ENCODE measurements at regions not wholly inside any gene's neighbourhood (a gene's known extent, or its start where the extent isn't known, plus 50 kb on each side); places are given as distances from the start of the nearest gene placed in this dataset.

DNA sequence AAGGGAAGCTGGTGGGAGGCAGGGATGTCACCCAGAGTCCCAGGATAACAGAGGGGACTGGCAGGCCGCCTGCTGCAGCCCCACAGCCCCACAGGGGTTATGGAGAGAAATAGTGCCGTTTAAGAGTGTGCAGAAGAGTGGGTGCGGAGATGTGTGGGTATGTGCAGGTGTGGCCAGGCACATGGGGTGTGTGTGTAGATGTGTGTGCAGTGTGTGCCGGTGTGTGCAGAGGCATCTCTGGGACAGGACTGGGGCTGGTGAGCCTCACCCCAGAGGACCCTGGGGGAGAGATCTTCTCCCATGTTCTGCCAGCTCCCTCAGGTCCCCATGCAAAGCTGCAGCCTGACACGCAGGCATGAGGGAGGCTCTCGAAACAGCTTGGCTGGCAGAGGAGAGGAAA, 157.4 kb downstream of the RBFOX3 start:
- TF ChIP-seq POLR2AphosphoS5 (IDR thresholded peaks at IDR 0.05) = no peak
- TF ChIP-seq POLR2A (IDR thresholded peaks at IDR 0.05) = no peak
- TF ChIP-seq, protein P1, sequence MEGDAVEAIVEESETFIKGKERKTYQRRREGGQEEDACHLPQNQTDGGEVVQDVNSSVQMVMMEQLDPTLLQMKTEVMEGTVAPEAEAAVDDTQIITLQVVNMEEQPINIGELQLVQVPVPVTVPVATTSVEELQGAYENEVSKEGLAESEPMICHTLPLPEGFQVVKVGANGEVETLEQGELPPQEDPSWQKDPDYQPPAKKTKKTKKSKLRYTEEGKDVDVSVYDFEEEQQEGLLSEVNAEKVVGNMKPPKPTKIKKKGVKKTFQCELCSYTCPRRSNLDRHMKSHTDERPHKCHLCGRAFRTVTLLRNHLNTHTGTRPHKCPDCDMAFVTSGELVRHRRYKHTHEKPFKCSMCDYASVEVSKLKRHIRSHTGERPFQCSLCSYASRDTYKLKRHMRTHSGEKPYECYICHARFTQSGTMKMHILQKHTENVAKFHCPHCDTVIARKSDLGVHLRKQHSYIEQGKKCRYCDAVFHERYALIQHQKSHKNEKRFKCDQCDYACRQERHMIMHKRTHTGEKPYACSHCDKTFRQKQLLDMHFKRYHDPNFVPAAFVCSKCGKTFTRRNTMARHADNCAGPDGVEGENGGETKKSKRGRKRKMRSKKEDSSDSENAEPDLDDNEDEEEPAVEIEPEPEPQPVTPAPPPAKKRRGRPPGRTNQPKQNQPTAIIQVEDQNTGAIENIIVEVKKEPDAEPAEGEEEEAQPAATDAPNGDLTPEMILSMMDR (IDR thresholded peaks at IDR 0.05 in 8 of 11, conservative IDR thresholded peaks at IDR 0.05 in 3 of 11) = no peak
- Histone ChIP-seq H3K36me3 (no peaks in the 10 kb centered on the region), H3K4me3 (no peak overlapping the region), H3K4me1 (no peaks in the 10 kb centered on the region), H3K9me3 (no peaks in the 10 kb centered on the region), H3K27me3 (replicated peaks in 1 of 7) (peaks cover 0 to 42% (median 0%) of the 10 kb centered on the region in 7 donors), H3K27ac (no peak overlapping the region)
- WGBS, 5 donors = 69 to 85% (median 85%) methylated on average over 5 to 6 of the region's 6 CpGs
- intact Hi-C loops (cut with DNase I; ENCODE audit: low total_unique reads) = no loop called here
- no peak for DNase-seq

DNA sequence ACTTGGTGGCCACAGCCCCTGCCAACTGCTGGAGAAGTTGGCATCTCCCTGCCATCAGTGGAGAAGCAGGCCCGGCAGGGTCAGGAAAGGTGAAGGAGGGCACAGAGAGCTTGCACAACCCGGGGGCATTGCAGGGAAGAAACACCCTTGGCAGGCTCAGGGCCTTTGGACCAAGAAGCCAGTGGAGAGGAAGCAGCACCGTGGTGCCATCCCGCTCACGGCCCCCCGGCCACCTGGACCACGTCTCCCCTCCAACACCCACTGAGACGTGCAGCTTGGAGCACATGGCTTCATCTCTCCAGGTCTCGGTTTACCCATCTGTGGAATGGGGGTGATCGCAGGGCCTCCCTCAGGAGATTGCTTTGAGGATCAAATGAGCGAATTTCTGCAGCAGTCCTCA, 158.1 kb downstream of the RBFOX3 start:
- H3K4me1 ChIP-seq = no peaks in the 10 kb centered on the region
- no peak overlapping the region for H3K4me3 ChIP-seq
- no peaks in the 10 kb centered on the region for H3K36me3 ChIP-seq
- H3K9me3 ChIP-seq = no peaks in the 10 kb centered on the region
- H3K27ac ChIP-seq = no peak overlapping the region
- no peak for DNase-seq
- 57 to 78% (median 64%) methylated on average over 7 to 11 of the region's 11 CpGs for WGBS, 5 donors
- TF ChIP-seq, protein P1 (IDR thresholded peaks at IDR 0.05 in 8 of 11, conservative IDR thresholded peaks at IDR 0.05 in 3 of 11) = no peak
- TF ChIP-seq POLR2A (IDR thresholded peaks at IDR 0.05) (no peak), POLR2AphosphoS5 (IDR thresholded peaks at IDR 0.05) (no peak)
- peaks cover 0 to 37% (median 0%) of the 10 kb centered on the region in 7 donors for H3K27me3 ChIP-seq (replicated peaks in 1 of 7)
- intact Hi-C loops (cut with DNase I; ENCODE audit: low total_unique reads) = no loop called here

- peaks cover 0 to 37% (median 0%) of the 10 kb centered on the region in 7 donors for H3K27me3 ChIP-seq (replicated peaks in 1 of 7)
- no peaks in the 10 kb centered on the region for H3K36me3 ChIP-seq
- TF ChIP-seq POLR2A (IDR thresholded peaks at IDR 0.05) (no peak), POLR2AphosphoS5 (IDR thresholded peaks at IDR 0.05) (no peak)
- TF ChIP-seq, protein P1 (IDR thresholded peaks at IDR 0.05 in 8 of 11, conservative IDR thresholded peaks at IDR 0.05 in 3 of 11) = no peak
- intact Hi-C loops (cut with DNase I; ENCODE audit: low total_unique reads) = no loop called here
- no peaks in the 10 kb centered on the region for H3K4me1 ChIP-seq
- DNase-seq = no peak
- 75 to 83% (median 77%) methylated on average over 7 of the region's 7 CpGs for WGBS, 5 donors
- no peak overlapping the region for H3K4me3 ChIP-seq
- no peaks in the 10 kb centered on the region for H3K9me3 ChIP-seq
- H3K27ac ChIP-seq = no peak overlapping the region
Measured at GRCh38 chr17:79451167-79451566, 159.7 kb downstream of the RBFOX3 start.

DNA sequence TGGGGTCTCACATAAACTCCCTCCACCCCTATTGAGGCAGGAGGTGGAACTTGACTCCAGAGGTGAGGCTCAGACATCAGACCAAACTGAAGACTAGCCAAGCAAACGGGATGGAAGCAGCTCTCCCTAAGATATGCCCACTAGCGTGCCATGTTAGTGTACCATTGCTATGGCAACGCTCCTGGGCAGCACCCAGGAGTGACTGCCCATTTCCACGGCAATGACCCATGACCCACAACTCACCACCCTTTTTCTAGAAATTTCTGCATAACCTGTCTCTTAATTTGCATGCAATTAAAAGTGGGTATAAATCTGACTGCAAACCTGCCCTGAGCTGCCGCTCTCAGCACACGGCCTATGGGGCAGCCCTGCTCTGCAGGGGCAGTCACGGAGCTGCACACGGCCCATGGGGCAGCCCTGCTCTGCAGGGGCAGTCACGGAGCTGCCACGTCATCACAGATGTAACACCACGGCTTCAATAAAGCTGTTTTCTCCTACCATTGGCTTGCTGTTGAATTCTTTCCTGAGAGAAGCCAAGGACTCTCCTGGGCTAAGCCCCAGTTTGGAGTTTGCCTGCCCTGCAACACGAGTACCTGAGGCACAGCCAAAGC, 164.3 kb downstream of the RBFOX3 start:
- intact Hi-C loops (cut with DNase I; ENCODE audit: low total_unique reads) = no loop called here
- TF ChIP-seq, protein P1 (IDR thresholded peaks at IDR 0.05 in 8 of 11, conservative IDR thresholded peaks at IDR 0.05 in 3 of 11) = no peak
- TF ChIP-seq POLR2A (IDR thresholded peaks at IDR 0.05) (no peak), POLR2AphosphoS5 (IDR thresholded peaks at IDR 0.05) (no peak)
- no peak for DNase-seq
- no peak overlapping the region for H3K27ac ChIP-seq
- H3K9me3 ChIP-seq = no peaks in the 10 kb centered on the region
- H3K4me1 ChIP-seq = no peaks in the 10 kb centered on the region
- no peak overlapping the region for H3K4me3 ChIP-seq
- H3K36me3 ChIP-seq = no peaks in the 10 kb centered on the region
- peaks cover 0 to 18% (median 0%) of the 10 kb centered on the region in 7 donors for H3K27me3 ChIP-seq (replicated peaks in 1 of 7)
- 70 to 86% (median 78%) methylated on average over 9 to 12 of the region's 12 CpGs for WGBS, 5 donors
